GM18519 (cell line): ENCODE measurements at regions not wholly inside any gene's neighbourhood (a gene's known extent, or its start where the extent isn't known, plus 50 kb on each side); places are given as distances from the start of the nearest gene placed in this dataset.
"Not testable (repeated sequence)": the region's sequence is repeated elsewhere in the genome, so short reads cannot be mapped to it uniquely, and the experiment has no call there.

ENCODE experiments used
- ATAC-seq: cut with Tn5 transposase; IDR thresholded peaks from one replicate; pipeline ENCODE4 v1.9.1; 2021; ENCODE audit warnings: mild to moderate bottlenecking, moderate library complexity; ENCODE audit not compliant: unreplicated experiment, low FRiP score

DNA sequence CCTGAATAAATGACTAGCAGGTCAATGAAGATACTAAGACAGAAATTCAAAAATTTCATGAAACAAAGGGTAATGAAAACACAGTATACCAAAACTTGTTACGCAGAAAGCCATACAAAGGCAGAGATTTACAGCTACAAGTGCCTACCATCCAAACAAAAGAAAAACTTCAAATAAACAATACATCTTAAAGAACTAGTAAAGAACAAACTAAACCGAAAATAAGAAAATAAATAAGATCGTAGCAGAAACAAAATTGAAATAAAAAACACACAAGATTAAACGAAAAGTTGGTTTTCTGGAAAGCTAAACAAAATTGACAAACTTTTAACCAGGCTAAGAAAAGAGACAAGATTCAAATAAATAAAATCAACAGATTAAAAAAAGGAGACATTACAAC, 51.5 kb downstream of the VPREB1 start:
- ATAC-seq, result not testable (repeated sequence)

DNA sequence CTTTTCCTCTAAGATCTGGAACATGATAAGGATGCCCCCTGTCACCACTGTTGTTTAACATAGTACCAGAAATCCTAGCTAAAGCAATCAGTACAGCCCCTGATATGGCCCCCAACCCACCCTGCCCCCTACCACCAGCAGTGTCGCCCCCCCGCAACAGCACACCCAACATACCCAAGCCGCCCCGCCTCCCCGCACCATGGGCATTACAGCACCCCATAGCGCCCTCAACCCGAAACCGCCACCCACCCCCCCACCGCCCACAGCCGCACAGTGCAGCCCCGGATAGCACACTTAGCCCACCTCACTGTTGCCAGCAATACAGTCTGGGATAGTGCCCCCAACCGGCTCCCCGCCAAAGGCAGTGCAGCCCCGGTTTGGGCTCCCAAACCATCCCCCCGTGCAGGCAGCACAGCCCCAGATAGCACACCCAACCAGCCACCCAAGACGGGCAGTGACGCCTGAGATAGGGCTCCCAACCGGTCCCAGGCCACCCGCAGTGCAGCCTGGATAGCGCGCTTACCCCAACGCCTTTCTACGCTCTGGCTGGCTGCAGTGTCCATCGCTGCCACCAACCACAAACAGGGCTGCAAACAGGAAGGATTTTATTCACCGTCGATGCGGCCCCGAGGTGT, 52.7 kb downstream of the VPREB1 start:
- ATAC-seq, result not testable (repeated sequence)

GRCh38 chr22:22297794-22298653, 53.4 kb downstream of the VPREB1 start:
- peak; percentile 96 for ATAC-seq

DNA sequence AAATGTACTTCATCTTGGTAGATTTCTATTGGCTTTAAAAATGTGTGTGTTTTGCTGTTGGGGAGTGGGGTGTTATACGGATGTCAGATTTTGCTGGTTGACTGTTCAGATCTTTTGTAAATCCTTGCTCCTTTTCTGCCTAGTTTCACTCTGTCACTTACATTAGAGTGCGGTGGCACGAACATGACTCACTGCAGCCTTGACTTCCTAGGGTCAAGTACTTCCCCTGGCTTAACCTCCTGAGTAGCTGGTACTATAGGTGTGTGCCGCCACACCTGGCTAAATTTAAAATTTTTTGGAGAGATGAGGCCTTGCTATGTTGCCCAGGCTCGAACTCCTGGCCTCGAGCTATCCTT, 54.0 kb downstream of the VPREB1 start:
- not testable (repeated sequence) for ATAC-seq

DNA sequence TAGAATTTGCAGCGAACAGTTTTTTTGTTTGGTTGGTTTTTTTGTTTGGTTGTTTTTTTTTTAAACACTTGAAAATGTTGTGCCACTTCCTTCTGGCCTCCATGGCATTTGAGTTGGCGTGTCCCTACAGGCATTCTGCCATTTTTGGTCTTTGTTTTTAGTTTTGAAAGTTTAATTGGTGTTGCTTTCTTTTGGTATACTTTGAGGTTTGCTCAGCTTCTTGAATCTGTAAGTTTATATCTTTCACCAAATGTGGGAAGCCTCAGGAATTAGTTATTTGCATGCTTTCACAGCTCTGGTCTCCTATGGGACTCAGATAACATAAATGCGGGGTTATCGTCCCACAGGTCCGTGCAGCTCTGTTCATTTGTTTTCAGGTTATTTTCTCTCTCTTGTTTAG, 55.9 kb downstream of the VPREB1 start:
- not testable (repeated sequence) for ATAC-seq

- not testable (repeated sequence) for ATAC-seq
Measured at GRCh38 chr22:22300946-22301345, 56.4 kb downstream of the VPREB1 start.

- ATAC-seq, result no peak
Measured at GRCh38 chr22:22316589-22316988, 72.0 kb downstream of the VPREB1 start.

DNA sequence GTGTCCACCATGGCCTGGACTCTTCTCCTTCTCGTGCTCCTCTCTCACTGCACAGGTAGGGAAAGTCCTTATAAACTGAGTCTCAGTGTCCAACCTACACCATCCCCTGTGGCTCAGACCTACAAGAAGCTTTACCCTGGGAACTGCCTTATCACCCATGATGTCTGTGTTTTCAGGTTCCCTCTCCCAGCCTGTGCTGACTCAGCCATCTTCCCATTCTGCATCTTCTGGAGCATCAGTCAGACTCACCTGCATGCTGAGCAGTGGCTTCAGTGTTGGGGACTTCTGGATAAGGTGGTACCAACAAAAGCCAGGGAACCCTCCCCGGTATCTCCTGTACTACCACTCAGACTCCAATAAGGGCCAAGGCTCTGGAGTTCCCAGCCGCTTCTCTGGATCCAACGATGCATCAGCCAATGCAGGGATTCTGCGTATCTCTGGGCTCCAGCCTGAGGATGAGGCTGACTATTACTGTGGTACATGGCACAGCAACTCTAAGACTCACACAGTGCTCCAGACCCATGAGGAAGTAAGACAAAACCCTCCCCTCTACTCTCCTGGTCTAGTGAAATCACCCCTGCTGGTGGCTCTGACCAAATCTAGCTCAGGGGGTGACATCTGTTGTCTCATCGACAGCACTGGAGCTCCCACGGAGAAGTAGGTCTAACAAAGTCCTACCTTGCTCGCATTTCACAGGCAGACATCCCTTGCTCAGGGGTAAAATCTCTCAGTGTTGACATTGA, 74.3 kb downstream of the VPREB1 start:
- no peak for ATAC-seq

GRCh38 chr22:22321743-22322611, 77.4 kb downstream of the VPREB1 start:
- ATAC-seq, result not testable (repeated sequence)

DNA sequence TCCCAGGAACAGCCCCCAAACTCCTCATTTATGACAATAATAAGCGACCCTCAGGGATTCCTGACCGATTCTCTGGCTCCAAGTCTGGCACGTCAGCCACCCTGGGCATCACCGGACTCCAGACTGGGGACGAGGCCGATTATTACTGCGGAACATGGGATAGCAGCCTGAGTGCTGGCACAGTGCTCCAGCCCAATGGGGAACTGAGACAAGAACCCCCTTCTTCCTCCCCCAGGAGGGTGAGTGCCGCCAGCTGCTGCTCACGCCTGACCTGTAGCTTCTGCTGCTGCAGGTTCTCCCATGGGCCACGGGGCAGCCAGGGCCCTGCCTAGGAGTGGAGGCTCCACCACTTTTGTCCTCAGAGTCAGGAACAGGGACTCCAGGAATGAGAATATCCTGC, 78.2 kb downstream of the VPREB1 start:
- no peak for ATAC-seq

DNA sequence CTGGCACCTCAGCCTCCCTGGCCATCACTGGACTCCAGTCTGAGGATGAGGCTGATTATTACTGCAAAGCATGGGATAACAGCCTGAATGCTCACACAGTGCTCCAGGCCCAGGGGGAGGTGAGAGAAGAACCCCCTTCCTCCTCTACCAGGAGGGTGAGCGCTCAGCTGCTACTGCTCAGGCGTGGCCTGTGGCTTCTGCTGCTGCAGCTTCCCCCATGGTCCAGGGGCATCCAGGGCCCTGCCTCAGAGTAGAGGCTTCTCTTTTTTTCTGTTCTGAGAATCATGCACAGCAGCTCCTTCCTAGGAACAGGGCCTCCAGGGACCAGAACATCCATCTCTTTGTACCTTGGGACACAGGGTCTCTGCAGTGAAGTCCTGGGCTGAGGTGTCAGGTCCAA, 83.1 kb downstream of the VPREB1 start:
- no peak for ATAC-seq

DNA sequence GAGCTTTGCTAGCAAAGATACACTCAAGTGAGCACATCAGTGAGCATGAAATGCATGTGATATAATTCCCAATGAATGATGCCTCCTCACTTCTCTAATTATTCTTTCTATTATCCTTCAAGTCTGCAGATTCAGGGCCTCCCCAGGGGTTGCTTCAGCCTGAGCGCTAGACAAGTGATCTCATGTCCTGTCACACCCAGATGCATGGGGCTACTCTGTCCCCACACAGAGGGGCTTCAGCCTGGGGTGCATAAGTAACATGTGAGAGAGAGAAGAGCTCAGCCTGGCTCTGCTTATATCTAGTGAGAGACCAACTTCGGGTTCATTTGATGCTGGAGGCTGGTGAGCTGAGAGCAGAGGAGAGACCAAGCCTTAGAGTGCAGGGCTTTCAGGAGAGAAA, 85.2 kb downstream of the VPREB1 start:
- no peak for ATAC-seq

- ATAC-seq, result not testable (repeated sequence)
Measured at GRCh38 chr22:22335640-22336039, 91.1 kb downstream of the VPREB1 start.

DNA sequence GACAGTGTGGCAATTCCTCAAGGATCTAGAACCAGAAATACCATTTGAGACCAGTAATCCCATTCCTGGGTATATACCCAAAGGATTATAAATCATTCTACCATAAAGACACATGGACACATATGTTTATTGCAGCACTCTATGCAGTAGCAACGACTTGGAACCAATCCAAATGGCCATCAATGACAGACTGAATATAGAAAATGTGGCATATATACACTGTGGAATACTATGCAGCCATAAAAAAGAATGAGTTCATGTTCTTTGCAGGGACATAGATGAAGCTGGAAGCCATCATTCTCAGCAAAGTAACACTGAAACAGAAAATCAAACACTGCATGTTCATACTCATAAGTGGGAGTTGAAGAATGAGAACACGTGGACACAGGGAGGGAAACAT, 91.7 kb downstream of the VPREB1 start:
- ATAC-seq, result not testable (repeated sequence)

- ATAC-seq, result not testable (repeated sequence)
Measured at GRCh38 chr22:22338778-22339177, 94.2 kb downstream of the VPREB1 start.

GRCh38 chr22:22341736-22342135, 97.2 kb downstream of the VPREB1 start:
- no peak for ATAC-seq

DNA sequence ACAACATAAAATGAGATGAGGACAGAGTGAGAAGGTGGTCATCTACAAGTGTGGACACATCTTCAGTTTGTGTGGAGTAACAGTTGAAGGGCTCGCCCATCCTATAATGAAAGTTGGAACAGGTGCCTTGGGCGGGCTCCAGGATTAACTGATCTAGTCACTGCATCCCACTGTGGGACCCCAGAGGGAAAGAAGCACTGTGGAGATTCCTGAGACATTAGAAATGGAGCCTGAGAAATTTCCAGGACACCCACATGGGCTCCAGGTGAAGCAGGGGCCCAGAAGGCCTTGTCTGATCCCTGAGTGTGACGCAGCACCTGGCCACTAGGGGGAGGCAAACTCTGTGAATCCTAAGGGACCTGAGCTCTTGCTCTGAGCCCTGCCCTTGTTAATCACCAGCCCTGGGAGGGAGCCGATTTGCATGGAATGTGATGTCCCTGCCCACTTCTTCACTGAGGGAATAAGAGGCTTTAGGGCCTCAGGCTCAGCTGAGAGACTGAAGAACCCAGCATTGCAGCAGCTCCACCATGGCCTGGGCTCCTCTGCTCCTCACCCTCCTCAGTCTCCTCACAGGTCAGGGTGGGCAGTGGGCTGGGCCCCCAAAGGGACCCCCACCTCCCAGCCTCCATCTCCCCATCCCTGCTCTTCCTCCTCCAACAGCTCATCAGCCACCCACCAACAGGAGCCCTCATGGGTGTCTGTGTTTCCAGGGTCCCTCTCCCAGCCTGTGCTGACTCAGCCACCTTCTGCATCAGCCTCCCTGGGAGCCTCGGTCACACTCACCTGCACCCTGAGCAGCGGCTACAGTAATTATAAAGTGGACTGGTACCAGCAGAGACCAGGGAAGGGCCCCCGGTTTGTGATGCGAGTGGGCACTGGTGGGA, 98.4 kb downstream of the VPREB1 start:
- no peak for ATAC-seq

DNA sequence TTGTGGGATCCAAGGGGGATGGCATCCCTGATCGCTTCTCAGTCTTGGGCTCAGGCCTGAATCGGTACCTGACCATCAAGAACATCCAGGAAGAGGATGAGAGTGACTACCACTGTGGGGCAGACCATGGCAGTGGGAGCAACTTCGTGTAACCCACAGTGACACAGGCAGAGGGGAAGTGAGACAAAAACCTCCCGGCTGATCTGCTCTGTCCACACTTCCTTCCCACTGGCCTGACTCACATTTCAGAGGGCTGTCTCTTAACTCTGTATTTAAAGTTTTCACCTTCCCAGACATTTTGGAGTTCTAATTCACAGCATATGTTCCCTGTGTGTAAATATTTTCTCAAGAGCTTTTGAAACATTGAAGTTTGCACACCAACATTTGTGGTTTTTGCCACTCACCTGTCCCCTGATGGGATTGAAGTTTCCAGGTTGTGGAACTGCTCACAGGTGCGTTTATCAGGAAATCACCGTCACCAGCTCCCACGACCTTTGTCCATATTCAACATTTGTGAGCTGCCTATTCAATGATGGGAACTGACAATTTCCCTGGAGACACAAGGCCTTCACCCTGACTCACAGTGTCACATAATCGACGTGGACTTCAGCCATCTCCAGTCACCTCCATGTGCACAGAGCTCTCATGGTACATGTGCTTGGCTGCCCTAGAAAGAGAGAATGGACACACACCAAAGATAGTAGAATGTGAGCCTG, 99.2 kb downstream of the VPREB1 start:
- no peak for ATAC-seq

GRCh38 chr22:22344430-22344829, 99.8 kb downstream of the VPREB1 start:
- ATAC-seq, result no peak
